IMR-90 (cell line): ENCODE measurements at regions not wholly inside any gene's neighbourhood (a gene's known extent, or its start where the extent isn't known, plus 50 kb on each side); places are given as distances from the start of the nearest gene placed in this dataset.

Source experiments
- ATAC-seq: fragments of 200-7000 bp; cut with Tn5 transposase; 2 replicates; pipeline ENCODE4 v1.9.1; 2020; ENCODE audit warnings: low read depth, mild to moderate bottlenecking, moderate library complexity
- BruUV-seq: library from RNA; stranded (reverse); fragments of 400-500 nt; replicated peaks from 2 replicates; lab custom pipeline; 2021; lab: Mats Ljungman, UMichigan
- CTCF ChIA-PET: fragments of 300-600 bp; formaldehyde crosslinking; extraction: SDS; loops from one replicate; lab custom pipeline; 2021; ENCODE audit warnings: antibody characterized with exemption; lab: Yijun Ruan, JAX
- POLR2A ChIA-PET: fragments of 300-600 bp; sonication (Branson Sonifier 250); formaldehyde crosslinking; loops from one replicate; lab custom pipeline; 2022; ENCODE audit warnings: antibody characterized with exemption; ENCODE audit not compliant: unreplicated experiment; lab: Charles Lee
- DNase-seq: peaks from one replicate; pipeline ENCODE4 v3.0.0; 2013
- H2AFZ ChIP-seq: replicated peaks from 2 replicates; pipeline ENCODE3; 2013; ENCODE audit warnings: low read length, mild to moderate bottlenecking; ENCODE audit not compliant: poor library complexity
- H2AK5ac ChIP-seq: 2 replicates; pipeline ENCODE4 v1.6.1; 2013; ENCODE audit warnings: low read depth, low read length, inconsistent platforms
- H2AK9ac ChIP-seq: replicated peaks from 2 replicates; pipeline ENCODE3; 2013; ENCODE audit warnings: mild to moderate bottlenecking, low read depth, low read length, moderate library complexity; ENCODE audit not compliant: poor library complexity
- H2BK120ac ChIP-seq: 2 replicates; pipeline ENCODE4 v1.6.1; 2013; ENCODE audit warnings: low read depth, low read length, inconsistent platforms
- H2BK15ac ChIP-seq: 3 replicates; pipeline ENCODE4 v1.6.1; 2013; ENCODE audit warnings: low read depth, low read length, inconsistent platforms
- H2BK20ac ChIP-seq: 2 replicates; pipeline ENCODE4 v1.6.1; 2013; ENCODE audit warnings: low read depth, mild to moderate bottlenecking, inconsistent platforms, low read length, moderate library complexity
- H2BK5ac ChIP-seq: 2 replicates; pipeline ENCODE4 v1.6.1; 2013; ENCODE audit warnings: mild to moderate bottlenecking, low read depth, low read length, inconsistent platforms; ENCODE audit not compliant: poor library complexity, severe bottlenecking
- H3K14ac ChIP-seq: replicated peaks from 2 replicates; pipeline ENCODE4 v1.6.1; 2013; ENCODE audit warnings: low read depth, low read length, inconsistent platforms
- H3K18ac ChIP-seq: 2 replicates; pipeline ENCODE4 v1.6.1; 2013; ENCODE audit warnings: low read depth, low read length, control low read depth
- H3K23ac ChIP-seq: 2 replicates; pipeline ENCODE4 v1.6.1; 2013; ENCODE audit warnings: low read depth, low read length, inconsistent platforms
- H3K27ac ChIP-seq: 2 replicates; pipeline ENCODE4 v1.5.1; 2013; ENCODE audit warnings: mild to moderate bottlenecking, control low read depth, low read length; ENCODE audit not compliant: insufficient read depth
- H3K27me3 ChIP-seq: 2 replicates; pipeline ENCODE4 v1.6.1; 2013; ENCODE audit warnings: low read length; ENCODE audit not compliant: control insufficient read depth, insufficient read depth
- H3K36me3 ChIP-seq: 2 replicates; pipeline ENCODE4 v1.6.1; 2013; ENCODE audit warnings: low read length, mixed read lengths; ENCODE audit not compliant: control insufficient read depth, insufficient read depth
- H3K4ac ChIP-seq: 2 replicates; pipeline ENCODE4 v1.6.1; 2013; ENCODE audit warnings: low read depth, low read length, inconsistent platforms
- H3K4me1 ChIP-seq: 2 replicates; pipeline ENCODE4 v1.6.1; 2013; ENCODE audit warnings: low read length, mixed read lengths; ENCODE audit not compliant: control insufficient read depth, insufficient read depth
- H3K4me2 ChIP-seq: 2 replicates; pipeline ENCODE4 v1.6.1; 2013; ENCODE audit warnings: low read depth, mild to moderate bottlenecking, control low read depth, low read length, moderate library complexity
- H3K4me3 ChIP-seq: 2 replicates; pipeline ENCODE4 v1.5.1; 2013; ENCODE audit warnings: low read depth, mild to moderate bottlenecking, control low read depth, low read length, moderate library complexity; ENCODE audit not compliant: insufficient read depth
- H3K56ac ChIP-seq: 2 replicates; pipeline ENCODE4 v1.6.1; 2013; ENCODE audit warnings: low read length, inconsistent platforms; ENCODE audit not compliant: insufficient read depth; ENCODE audit errors: extremely low read depth
- H3K79me1 ChIP-seq, 2 experiments: 2 replicates each; pipeline ENCODE4 v1.6.1; 2013; ENCODE audit warnings: low read length in 2 of 2, inconsistent platforms in 1 of 2, low read depth in 1 of 2
- H3K9ac ChIP-seq: 2 replicates; pipeline ENCODE4 v1.6.1; 2013; ENCODE audit warnings: low read depth, low read length, control low read depth
- H3K9me1 ChIP-seq: 2 replicates; pipeline ENCODE4 v1.6.1; 2013; ENCODE audit warnings: low read length, inconsistent platforms; ENCODE audit not compliant: insufficient read depth
- H3K9me3 ChIP-seq: 2 replicates; pipeline ENCODE4 v1.6.1; 2013; ENCODE audit warnings: low read length; ENCODE audit not compliant: control insufficient read depth, insufficient read depth
- H4K20me1 ChIP-seq: 2 replicates; pipeline ENCODE4 v1.6.1; 2013; ENCODE audit warnings: low read length, inconsistent platforms; ENCODE audit not compliant: insufficient read depth
- H4K5ac ChIP-seq: 2 replicates; pipeline ENCODE4 v1.6.1; 2013; ENCODE audit warnings: mild to moderate bottlenecking, low read depth, low read length, control low read depth
- H4K8ac ChIP-seq, 2 experiments: 2 replicates each; pipeline ENCODE4 v1.6.1; 2013; ENCODE audit warnings: low read depth in 2 of 2, low read length in 2 of 2, control low read depth in 1 of 2, inconsistent platforms in 1 of 2
- H4K91ac ChIP-seq: 2 replicates; pipeline ENCODE4 v1.6.1; 2013; ENCODE audit warnings: low read depth, low read length, inconsistent platforms; ENCODE audit not compliant: insufficient read depth
- CHD1 ChIP-seq: IDR thresholded peaks from 2 replicates; pipeline ENCODE4 v1.6.1; 2012; ENCODE audit warnings: low read depth, low read length, improper control_type of control experiment
- MAZ ChIP-seq: IDR thresholded peaks from 2 replicates; pipeline ENCODE4 v1.6.1; 2012; ENCODE audit warnings: low read depth, mild to moderate bottlenecking, low read length, improper control_type of control experiment, moderate library complexity, borderline replicate concordance
- WGBS, 2 experiments: methylation state at CpG; one replicate each; pipeline versions ENCODE4 v1.1.5 to v1.1.7; 2013; ENCODE audit warnings: missing lambda C conversion rate in 2 of 2; ENCODE audit not compliant: insufficient read length in 1 of 2; ENCODE audit errors: extremely low coverage in 2 of 2; 5-methylcytosine and 5-hydroxymethylcytosine counted together
- dilution Hi-C: fragments of 300-500 bp; cut with HindIII; formaldehyde crosslinking; loops from one replicate; pipeline ENCODE4 v1.14.3; 2018; ENCODE audit warnings: low sequenced_read_pairs; ENCODE audit not compliant: unreplicated experiment
- in situ Hi-C: fragments of 300-500 bp; cut with MboI; formaldehyde crosslinking; loops from 3 replicates; pipeline ENCODE4 v1.14.3; 2019; ENCODE audit warnings: low sequenced_read_pairs, inconsistent platforms, mixed read lengths
- intact Hi-C: fragments of 100-400 bp; cut with micrococcal nuclease; formaldehyde crosslinking; loops from 2 replicates; pipeline ENCODE4 v1.10.0; 2022

GRCh38 chr21:16851054-16851453 is 661.8 kb upstream of the CXADR start:
- no peak overlapping the region for H2AK5ac ChIP-seq
- no peak overlapping the region for H3K18ac ChIP-seq
- BruUV-seq = no TSS peak
- H3K9me1 ChIP-seq = no peaks in the 10 kb centered on the region
- no peak overlapping the region for H4K91ac ChIP-seq
- ChIA-PET CTCF (no interaction called here), POLR2A (no interaction called here)
- no peak overlapping the region for H4K8ac ChIP-seq
- intact Hi-C loops = no loop called here
- ATAC-seq = no peak
- H3K4me2 ChIP-seq = no peak overlapping the region
- no peaks in the 10 kb centered on the region for H4K20me1 ChIP-seq
- H3K4me3 ChIP-seq = no peak overlapping the region
- dilution Hi-C loops = no loop called here
- no peak overlapping the region for H3K56ac ChIP-seq
- no peak overlapping the region for H2BK120ac ChIP-seq
- no peak overlapping the region for H2BK5ac ChIP-seq
- no peaks in the 10 kb centered on the region for H3K79me1 ChIP-seq
- H3K36me3 ChIP-seq = no peaks in the 10 kb centered on the region
- no peak overlapping the region for H3K9ac ChIP-seq
- no peak overlapping the region for H2AK9ac ChIP-seq
- TF ChIP-seq CHD1 (no peak), MAZ (no peak)
- no peak overlapping the region for H3K23ac ChIP-seq
- no peaks in the 10 kb centered on the region for H3K4me1 ChIP-seq
- no peak overlapping the region for H2BK20ac ChIP-seq
- H3K9me3 ChIP-seq = peaks cover 1% of the 10 kb centered on the region; the same call in 1 of the 2 replicates
- no peak for DNase-seq
- in situ Hi-C loops = loop anchor here (5.0 kb wide), 1 partner anchor 49 kb away; no protein-coding TSS in a partner anchor
- H2AFZ ChIP-seq = no peak overlapping the region
- no peak overlapping the region for H4K5ac ChIP-seq
- H3K27ac ChIP-seq = no peak overlapping the region
- WGBS, 2 experiments = no CpG with 5 or more reads among the region's 2 CpGs
- H2BK15ac ChIP-seq = no peak overlapping the region
- no peaks in the 10 kb centered on the region for H3K27me3 ChIP-seq
- no peak overlapping the region for H3K4ac ChIP-seq
- no peak overlapping the region for H3K14ac ChIP-seq
